Type B pancreatic cell (in vitro differentiated cells): ENCODE measurements at regions not wholly inside any gene's neighbourhood (a gene's known extent, or its start where the extent isn't known, plus 50 kb on each side); places are given as distances from the start of the nearest gene placed in this dataset.
"Not testable (repeated sequence)": the region's sequence is repeated elsewhere in the genome, so short reads cannot be mapped to it uniquely, and the experiment has no call there.

Experiments
- DNase-seq: peaks from one replicate; pipeline ENCODE4 v3.0.0; 2021; ENCODE audit warnings: mixed read lengths; ENCODE audit not compliant: unreplicated experiment; ENCODE audit errors: extremely low spot score
- H3K27ac Mint-ChIP-seq: 2 replicates; pipeline ENCODE4 v1.8.0; 2021; ENCODE audit warnings: mild to moderate bottlenecking, mixed read lengths
- H3K27me3 Mint-ChIP-seq: 2 replicates; pipeline ENCODE4 v1.8.0; 2021; ENCODE audit warnings: mixed read lengths
- H3K36me3 Mint-ChIP-seq: 2 replicates; pipeline ENCODE4 v1.8.0; 2021; ENCODE audit warnings: mixed read lengths
- H3K4me1 Mint-ChIP-seq: one replicate; pipeline ENCODE4 v1.8.0; 2021; ENCODE audit warnings: mixed read lengths; ENCODE audit not compliant: unreplicated experiment
- H3K4me3 Mint-ChIP-seq: 2 replicates; pipeline ENCODE4 v1.8.0; 2021; ENCODE audit warnings: mild to moderate bottlenecking, mixed read lengths
- H3K9me3 Mint-ChIP-seq: 2 replicates; pipeline ENCODE4 v1.8.0; 2021; ENCODE audit warnings: mixed read lengths
- CTCF ChIP-seq: fragments of 200-600 bp; sonication (generic); conservative IDR thresholded peaks from 2 replicates; pipeline ENCODE4 v1.5.0; 2021; ENCODE audit warnings: antibody characterized with exemption, mild to moderate bottlenecking

GRCh38 chr3:84299329-84299728 is 659.5 kb upstream of the CADM2 start:
- no peak overlapping the region for H3K27ac Mint-ChIP-seq
- TF ChIP-seq CTCF: no peak
- no peaks in the 10 kb centered on the region for H3K4me1 Mint-ChIP-seq
- H3K9me3 Mint-ChIP-seq: no peaks in the 10 kb centered on the region
- no peak for DNase-seq
- H3K27me3 Mint-ChIP-seq: no peaks in the 10 kb centered on the region
- no peak overlapping the region for H3K4me3 Mint-ChIP-seq
- H3K36me3 Mint-ChIP-seq: no peaks in the 10 kb centered on the region

DNA sequence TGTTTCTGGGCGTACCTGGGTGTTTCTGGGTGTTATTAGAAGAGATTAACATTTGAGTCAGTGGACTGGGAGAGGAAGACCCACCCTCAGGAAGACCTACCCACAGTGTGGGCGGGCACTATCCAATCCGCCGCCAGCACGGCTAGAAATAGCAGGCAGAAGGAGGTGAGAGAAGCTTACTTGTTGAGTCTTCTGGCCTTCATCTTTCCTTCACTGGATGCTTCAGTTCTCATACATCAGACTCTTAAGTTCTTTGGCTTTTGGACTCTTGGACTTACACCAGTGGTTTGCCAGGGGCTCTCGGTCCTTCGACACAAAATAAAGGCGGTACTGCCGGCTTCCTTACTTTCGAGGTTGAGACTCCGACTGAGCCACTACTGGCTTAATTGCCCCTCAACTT is 654.6 kb upstream of the CADM2 start:
- TF ChIP-seq CTCF: no peak
- Mint-ChIP-seq H3K27ac (no peak overlapping the region), H3K4me1 (no peaks in the 10 kb centered on the region), H3K9me3 (no peaks in the 10 kb centered on the region), H3K36me3 (no peaks in the 10 kb centered on the region), H3K4me3 (no peak overlapping the region), H3K27me3 (no peaks in the 10 kb centered on the region)
- no peak for DNase-seq

DNA sequence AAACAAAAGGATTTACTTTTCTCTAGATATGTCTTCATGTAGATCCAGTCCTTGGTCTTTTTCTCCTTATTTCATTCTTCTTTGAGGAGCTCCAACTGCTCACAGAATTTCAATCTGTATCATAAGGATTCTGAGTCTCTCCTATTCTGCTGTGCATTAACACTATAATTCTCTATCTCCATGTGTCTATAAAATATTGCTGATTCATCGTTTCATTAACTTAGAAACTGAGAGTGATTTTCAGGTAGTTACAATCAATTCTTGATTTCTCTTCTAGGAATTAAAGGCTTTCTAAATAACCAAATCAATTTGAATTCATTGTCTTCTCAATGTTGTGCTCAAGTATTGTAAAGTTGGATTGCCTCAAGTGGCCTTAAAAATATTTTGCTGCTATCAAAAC is 651.5 kb upstream of the CADM2 start:
- H3K27me3 Mint-ChIP-seq: no peaks in the 10 kb centered on the region
- DNase-seq: no peak
- H3K27ac Mint-ChIP-seq: no peak overlapping the region
- H3K36me3 Mint-ChIP-seq: no peaks in the 10 kb centered on the region
- H3K4me1 Mint-ChIP-seq: no peaks in the 10 kb centered on the region
- H3K9me3 Mint-ChIP-seq: no peaks in the 10 kb centered on the region
- no peak overlapping the region for H3K4me3 Mint-ChIP-seq
- TF ChIP-seq CTCF: no peak

DNA sequence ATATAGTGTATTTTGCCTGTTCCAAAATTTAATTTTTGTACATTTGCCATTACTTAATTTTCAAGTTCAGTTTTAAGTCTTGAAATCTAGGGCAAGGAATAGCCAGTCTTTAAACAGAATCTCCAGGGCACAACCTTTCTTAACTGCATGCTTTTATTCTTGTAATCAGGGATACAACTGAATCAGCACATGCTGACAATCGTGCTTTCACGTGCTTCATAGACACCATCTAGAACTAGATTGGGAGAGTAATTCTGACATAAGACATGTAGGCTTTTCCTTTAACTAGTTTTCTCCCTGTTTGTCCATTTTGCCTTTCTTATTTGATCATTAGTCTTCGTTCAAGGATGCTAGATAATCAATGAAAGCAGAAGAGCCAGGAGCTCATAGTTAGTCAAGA is 650.4 kb upstream of the CADM2 start:
- Mint-ChIP-seq H3K36me3 (no peaks in the 10 kb centered on the region), H3K4me1 (no peaks in the 10 kb centered on the region)

DNA sequence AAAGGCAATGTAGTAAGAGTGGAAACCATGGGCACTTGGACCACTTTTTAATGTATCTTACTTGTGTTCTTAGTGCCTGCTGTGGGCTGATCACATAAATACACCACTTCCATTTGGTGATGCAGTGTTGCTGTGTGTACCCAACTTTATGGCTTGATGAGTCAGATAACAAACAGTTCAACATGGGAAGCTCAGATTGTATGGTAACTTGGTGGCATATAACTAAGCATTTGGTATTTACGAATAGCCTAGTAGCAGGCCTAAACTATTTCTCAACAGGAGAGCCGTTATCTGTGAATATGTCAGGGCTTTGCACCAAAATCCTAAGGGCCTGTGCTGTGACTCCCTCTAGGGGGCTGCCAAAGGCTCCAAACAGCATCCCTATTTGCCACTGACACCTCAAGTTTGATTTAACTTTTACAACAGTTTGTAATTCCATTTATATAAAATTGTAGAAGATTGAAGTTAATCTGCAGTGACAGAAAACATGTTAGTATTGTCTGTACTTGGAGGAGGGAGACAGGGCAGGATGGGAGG is 640.4 kb upstream of the CADM2 start:
- Mint-ChIP-seq H3K4me1 (no peaks in the 10 kb centered on the region), H3K4me3 (no peak overlapping the region), H3K27me3 (no peaks in the 10 kb centered on the region), H3K36me3 (no peaks in the 10 kb centered on the region), H3K27ac (no peak overlapping the region), H3K9me3 (no peaks in the 10 kb centered on the region)
- TF ChIP-seq CTCF: no peak
- no peak for DNase-seq

More for the DNA sequence above, 650.4 kb upstream of the CADM2 start:
- DNase-seq: no peak
- no peak overlapping the region for H3K4me3 Mint-ChIP-seq
- H3K9me3 Mint-ChIP-seq: no peaks in the 10 kb centered on the region
- H3K27me3 Mint-ChIP-seq: no peaks in the 10 kb centered on the region
- TF ChIP-seq CTCF: no peak
- H3K27ac Mint-ChIP-seq: no peak overlapping the region

DNA sequence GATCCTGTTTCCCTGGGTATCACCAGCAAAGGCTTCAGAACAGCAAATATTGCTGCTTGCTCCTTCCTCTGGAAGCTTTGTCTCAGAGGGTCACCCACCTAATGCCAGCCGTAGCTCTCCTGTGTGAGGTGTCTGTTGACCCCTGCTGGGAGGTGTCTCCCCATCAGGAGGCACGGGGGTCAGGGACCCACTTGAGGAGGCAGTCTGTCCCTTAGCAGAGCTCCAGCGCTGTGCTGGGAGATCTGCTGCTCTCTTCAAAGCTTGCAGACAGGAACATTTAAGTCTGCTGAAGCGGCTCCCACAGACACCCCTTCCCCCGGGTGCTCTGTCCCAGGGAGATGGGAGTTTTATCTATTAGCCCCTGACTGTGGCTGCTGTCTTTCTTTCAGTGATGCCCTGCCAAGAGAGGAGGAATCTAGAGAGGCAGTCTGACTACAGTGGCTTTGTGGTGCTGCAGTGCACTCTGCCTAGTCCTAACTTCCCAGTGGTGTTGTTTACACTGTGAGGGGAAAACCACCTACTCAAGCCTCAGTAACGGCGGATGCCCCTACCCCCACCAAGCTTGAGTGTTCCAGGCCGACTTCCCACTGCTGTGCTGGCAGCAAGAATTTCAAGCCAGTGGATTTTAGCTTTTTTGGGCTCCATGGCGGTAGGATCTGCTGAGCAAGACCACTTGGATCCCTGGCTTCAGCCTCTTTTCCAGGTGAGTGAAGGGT is 593.1 kb upstream of the CADM2 start:
- H3K4me1 Mint-ChIP-seq, DNase-seq, H3K4me3 Mint-ChIP-seq, H3K9me3 Mint-ChIP-seq, H3K27ac Mint-ChIP-seq, H3K27me3 Mint-ChIP-seq, H3K36me3 Mint-ChIP-seq: not testable (repeated sequence)
